ENCODE measurements at regions not wholly inside any gene's neighbourhood (a gene's known extent, or its start where the extent isn't known, plus 50 kb on each side); places are given as distances from the start of the nearest gene placed in this dataset.

GRCh38 chr6:99092461-99092860 is 144.7 kb upstream of the FBXL4 start (continued):
- TF ChIP-seq ATF2 (IDR thresholded peaks at IDR 0.05; ENCODE audit: low read length) (no peak), CBX5 (IDR thresholded peaks at IDR 0.05; ENCODE audit: low read depth, low read length) (no peak), EGR1 (IDR thresholded peaks at IDR 0.05; ENCODE audit: borderline replicate concordance, low read depth, low read length) (no peak), SIX5 (IDR thresholded peaks at IDR 0.05; ENCODE audit: low read depth, low read length) (no peak), NRF1 (IDR thresholded peaks at IDR 0.05; ENCODE audit: low read depth, low read length) (no peak), CHD2 (IDR thresholded peaks at IDR 0.05; ENCODE audit: low read length) (no peak), KDM1A (IDR thresholded peaks at IDR 0.05; ENCODE audit: borderline replicate concordance, low read length) (no peak), E2F6 (IDR thresholded peaks at IDR 0.05) (no peak), CHD1 (IDR thresholded peaks at IDR 0.05; ENCODE audit: low read depth, low read length) (no peak)
